Skeletal muscle cell (primary cell): ENCODE measurements at regions not wholly inside any gene's neighbourhood (a gene's known extent, or its start where the extent isn't known, plus 50 kb on each side); places are given as distances from the start of the nearest gene placed in this dataset.
"Not testable (repeated sequence)": the region's sequence is repeated elsewhere in the genome, so short reads cannot be mapped to it uniquely, and the experiment has no call there.

Source experiments
- DNase-seq: peaks from one replicate; pipeline ENCODE4 v3.0.0-alpha.2; 2010; ENCODE audit warnings: low read depth
- H3K4me3 ChIP-seq: 2 replicates; pipeline ENCODE4 v1.5.1; 2011; ENCODE audit warnings: low read depth, mild to moderate bottlenecking, control low read depth, low read length, moderate library complexity

DNA sequence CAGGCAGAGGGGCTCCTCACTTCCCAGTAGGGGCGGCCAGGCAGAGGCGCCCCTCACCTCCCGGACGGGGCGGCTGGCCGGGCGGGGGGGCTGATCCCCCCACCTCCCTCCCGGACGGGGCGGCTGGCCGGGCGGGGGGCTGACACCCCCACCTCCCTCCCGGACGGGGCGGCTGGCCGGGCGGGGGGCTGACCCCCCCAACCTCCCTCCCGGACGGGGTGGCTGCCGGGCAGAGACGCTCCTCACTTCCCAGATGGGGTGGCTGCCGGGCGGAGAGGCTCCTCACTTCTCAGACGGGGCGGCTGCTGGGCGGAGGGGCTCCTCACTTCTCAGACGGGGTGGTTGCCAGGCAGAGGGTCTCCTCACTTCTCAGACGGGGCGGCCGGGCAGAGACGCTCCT, 80.0 kb upstream of the PNPT1 start:
- not testable (repeated sequence) for H3K4me3 ChIP-seq, DNase-seq

DNA sequence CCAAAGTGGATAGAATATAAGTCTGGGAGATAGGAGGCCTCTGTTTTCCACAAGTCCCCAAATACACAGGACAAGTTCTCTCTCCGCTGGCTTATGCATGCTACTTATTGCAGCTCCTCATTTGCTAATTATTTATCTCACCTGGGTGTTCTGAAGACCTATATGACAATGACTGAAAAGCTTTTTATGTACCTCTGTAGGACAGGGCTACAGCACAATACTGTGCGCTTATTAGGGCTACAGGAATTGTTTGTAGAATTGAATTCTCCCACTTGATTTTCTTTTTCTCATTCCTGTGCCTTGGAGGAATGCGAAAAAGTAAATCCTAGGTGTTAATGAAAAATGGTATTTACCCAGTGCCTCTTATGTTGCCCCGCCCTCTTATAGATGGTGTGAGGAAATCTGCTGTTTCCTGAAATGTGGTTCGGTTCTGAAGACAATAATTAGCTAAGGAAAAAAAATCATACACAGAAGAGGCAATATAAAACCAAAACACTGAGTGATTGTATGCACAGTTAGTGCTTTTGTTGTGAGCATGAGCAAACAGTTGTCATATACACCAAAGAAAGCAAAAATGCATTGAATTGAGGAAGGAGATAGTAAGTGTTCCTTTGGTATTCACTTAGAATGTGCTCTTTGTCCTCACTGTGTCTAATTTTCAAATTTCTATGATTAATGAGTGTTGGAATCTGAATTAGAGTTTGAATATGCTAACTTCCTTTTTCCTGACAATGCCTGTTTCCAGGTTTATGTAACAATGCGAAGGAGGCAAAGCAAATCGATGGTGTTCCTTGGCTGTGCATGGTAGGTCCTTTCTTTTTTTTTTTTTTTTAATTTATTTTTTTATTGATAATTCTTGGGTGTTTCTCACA, 78.7 kb upstream of the PNPT1 start:
- no peak for DNase-seq
- H3K4me3 ChIP-seq: no peak overlapping the region

DNA sequence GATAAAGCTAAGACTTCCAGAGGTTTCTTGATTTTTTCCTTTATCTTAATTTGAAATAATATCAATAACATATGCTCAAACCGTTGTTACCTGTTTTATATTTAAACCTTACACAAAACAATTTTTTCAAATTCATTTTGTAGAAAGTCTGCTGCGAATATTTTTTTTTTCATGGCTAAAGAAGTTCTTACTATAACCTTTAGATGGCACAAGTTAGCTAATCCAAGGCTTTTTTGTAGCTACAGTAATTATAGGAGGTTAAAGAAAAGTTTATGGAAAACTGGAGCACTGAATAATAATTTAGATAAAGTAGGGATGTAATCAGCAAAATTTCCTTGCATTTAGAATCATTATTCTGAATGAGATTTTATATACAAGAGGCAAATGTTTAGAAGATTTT, 78.0 kb upstream of the PNPT1 start:
- no peak overlapping the region for H3K4me3 ChIP-seq
- DNase-seq: peak; percentile 6

DNA sequence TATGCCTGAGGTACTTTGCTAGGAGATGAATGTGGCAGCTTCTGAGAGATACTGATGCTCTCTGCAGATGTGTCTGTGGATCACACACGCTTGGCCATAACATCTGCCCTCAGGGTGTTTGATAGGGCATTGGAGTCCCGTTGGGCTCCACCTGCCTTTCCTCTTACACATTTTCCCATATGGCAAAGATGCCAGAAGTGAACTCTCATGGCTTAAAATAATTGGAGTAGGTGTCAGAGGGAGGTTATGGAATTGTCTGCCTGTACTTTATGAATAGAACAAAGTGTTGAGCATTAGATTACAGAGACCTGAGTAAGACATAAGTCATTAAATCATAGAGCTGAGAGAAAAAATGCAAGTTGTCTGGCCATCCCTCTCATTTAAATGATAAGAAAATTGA, 75.3 kb upstream of the PNPT1 start:
- no peak for DNase-seq
- no peak overlapping the region for H3K4me3 ChIP-seq

DNA sequence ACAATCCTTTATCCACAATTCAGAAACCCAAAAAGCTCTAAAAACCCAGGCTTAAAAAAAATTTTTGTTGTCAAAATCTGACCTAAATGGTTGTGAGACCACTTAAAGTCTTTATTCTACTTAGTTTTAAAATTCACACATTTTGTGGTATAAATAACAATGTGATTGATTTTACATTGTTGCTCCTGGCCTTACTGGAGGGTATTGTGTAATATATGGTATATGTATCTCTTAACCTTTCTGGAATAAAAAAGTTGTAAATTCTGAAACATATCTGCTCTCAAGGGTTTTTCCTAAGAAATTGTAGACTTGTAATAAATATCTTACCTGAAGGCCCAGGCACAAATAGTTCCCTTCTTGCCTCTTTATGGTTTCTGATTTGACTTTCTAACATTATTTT, 73.3 kb upstream of the PNPT1 start:
- H3K4me3 ChIP-seq: no peak overlapping the region
- DNase-seq: no peak

DNA sequence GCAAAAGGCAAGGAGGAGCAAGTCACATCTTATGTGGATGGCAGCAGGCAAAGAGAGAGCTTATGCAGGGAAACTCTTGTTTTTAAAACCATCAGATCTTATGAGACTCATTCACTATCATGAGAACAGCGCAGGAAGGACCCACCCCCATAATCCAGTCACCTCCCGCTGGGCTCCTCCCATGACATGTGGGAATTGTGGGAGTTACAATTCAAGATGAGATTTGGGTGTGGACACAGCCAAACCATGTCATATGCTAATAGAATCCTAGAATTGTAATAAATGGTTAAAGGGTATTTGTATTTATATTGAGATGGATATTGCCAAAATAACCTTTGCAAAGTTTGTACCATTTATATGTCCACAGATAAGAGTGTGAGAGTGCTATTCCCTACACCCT, 72.1 kb upstream of the PNPT1 start:
- not testable (repeated sequence) for DNase-seq, H3K4me3 ChIP-seq

DNA sequence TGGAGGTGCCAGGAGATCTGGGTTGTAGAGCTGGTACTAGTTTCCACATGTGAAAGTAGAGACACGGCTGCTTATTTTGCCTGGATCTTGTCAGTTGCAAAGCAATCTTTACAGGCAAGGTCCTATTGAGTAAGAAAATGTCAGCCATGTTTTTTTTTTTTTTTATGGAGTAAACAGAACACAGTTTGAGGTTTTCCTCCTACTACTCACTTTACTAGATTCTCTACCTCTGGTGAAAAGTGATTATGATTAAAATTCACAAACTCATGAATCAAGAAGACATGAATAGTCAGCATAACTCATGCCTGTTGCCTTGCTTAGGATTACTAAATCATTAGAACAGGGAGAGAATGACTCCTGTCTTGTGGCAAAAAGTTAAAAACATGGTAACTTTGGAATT, 70.1 kb upstream of the PNPT1 start:
- DNase-seq: no peak
- no peak overlapping the region for H3K4me3 ChIP-seq

DNA sequence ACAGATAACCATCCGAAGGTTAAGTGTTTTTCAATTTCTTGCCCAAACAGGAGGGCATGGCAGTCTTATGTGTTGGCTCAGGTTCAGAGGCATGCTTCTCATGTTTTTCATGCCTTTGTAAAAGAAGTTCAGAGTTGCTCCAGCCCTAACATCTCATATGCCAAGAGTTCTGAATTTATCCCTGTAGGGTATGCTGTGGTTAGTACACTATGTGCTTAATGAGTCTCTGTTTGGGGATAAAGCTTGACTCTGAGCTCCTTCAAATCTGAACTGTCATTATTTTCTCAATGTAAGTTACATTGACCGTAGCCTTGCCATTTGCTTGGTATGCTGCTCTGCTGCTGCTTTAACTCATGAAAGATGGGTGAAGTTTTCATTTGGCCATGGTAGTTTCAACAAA, 67.9 kb upstream of the PNPT1 start:
- H3K4me3 ChIP-seq: no peak overlapping the region
- peak; percentile 69 for DNase-seq

DNA sequence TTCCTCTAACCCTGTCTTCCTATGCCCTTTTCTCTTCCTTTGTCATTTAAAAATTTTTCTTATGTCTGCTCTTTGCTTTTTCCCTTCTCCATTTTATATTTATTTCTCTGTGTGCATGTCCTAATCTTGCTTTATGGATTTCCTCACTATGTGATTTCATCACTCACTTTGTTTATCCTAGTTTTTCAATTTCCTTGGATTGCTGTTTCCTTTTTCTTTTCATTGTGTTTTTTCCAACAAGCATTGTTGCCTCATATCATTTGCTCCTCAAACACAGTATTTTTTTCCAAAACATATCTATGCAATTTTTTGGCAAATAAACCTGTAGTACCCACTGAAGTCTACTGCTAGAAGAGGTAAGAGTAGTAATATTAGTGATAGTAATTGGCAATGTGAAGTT, 67.4 kb upstream of the PNPT1 start:
- DNase-seq: peak; percentile 3
- no peak overlapping the region for H3K4me3 ChIP-seq

DNA sequence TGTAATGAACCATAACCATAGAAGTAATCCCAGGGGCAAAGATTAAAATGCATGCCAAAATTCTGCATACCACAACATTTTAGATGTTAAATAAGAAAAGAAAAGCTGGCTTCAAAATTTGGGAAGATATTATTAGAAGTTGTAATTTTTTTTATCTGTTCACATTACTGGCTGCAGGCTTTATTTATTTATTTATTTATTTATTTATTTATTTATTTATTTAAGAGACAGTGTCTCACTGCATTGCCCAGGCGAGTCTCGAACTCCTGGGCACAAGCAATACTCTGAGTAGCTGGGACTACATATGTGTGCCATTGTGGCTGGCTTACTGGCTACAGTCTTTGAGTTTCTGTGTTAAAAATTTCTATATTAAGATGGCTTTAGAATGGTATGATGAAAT, 66.5 kb upstream of the PNPT1 start:
- no peak overlapping the region for H3K4me3 ChIP-seq
- no peak for DNase-seq

DNA sequence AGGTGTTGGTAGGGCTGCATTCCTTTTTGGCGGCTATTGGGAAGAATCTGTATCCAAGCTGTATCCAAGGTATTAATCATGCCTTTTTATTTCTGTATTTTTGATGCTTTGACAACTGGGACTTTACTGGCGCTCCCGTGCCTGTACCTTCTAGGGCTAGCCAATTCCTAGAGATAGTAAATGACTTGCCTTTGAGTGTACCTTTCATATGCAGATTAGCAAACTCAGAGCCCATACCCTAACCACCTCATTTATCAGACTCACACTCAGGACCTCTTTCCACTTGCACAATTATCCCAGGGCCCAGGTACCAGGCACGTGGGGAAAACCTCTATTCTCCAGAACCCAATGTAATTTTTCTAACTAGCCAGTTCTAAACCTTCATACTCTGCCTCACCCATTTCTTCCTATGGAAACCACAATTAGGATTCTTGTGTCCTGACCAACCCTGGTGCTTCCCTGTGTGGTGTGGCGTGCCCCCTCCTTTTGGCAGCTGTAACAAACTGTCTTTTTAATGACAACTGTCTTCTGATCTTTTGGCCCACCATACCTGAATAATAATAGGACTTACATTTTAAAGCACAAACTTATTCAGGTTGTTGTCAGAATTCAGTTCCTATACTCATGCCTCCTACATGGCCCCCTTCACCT, 65.8 kb upstream of the PNPT1 start:
- no peak for DNase-seq
- no peak overlapping the region for H3K4me3 ChIP-seq

DNA sequence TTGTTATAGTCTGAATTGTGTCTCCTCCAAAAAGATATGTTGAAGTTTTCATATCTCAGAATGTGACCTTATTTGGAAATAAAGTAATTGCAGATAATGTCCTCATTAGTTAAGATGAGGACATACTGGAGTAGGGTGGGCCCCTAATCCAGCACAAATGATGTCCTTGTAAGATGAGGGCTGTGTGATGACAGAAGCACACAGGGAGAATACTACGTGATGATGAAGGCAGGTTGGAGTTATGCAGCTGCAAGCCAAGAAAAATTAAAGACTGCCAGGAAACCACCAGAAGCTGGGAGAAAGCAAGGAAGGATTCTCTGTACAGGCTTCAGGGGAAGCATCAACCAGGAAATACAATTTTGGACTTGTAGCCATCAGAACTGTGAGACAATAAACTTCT, 58.3 kb upstream of the PNPT1 start:
- peak; percentile 17 for DNase-seq
- H3K4me3 ChIP-seq: no peak overlapping the region

DNA sequence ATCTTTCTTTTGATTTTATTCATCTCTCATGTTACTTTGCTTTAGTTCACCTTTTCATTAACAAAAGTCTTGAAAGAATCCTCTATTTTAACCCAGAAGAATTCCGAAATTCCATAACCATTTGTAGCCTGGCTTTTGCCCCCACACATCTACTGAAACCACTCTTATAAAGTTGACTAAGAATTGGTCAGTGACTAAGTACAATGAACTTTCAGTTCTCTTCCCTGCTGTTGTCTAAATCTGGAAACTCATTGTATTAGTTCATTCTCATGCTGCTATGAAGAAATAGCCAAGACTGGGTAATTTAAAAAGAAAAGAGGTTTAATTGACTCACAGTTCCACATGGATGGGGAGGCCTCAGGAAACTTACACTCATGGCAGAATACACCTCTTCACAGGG, 49.9 kb upstream of the PNPT1 start:
- DNase-seq: peak; percentile 54

More for the DNA sequence above, 49.9 kb upstream of the PNPT1 start:
- H3K4me3 ChIP-seq: no peak overlapping the region
